ENCODE measurements at regions not wholly inside any gene's neighbourhood (a gene's known extent, or its start where the extent isn't known, plus 50 kb on each side); places are given as distances from the start of the nearest gene placed in this dataset.

GRCh38 chr4:122555216-122555615, 65.7 kb downstream of the IL21 start:
- DNase-seq (ENCODE audit: low spot score): no peak
- FAIRE-seq: no peak

GRCh38 chr4:122553432-122553831, 67.4 kb downstream of the IL21 start:
- FAIRE-seq (no peak), DNase-seq (ENCODE audit: low spot score) (no peak)

GRCh38 chr4:122552898-122553297, 68.0 kb downstream of the IL21 start:
- FAIRE-seq: no peak

GRCh38 chr4:122548886-122549630, 71.8 kb downstream of the IL21 start:
- DNase-seq (ENCODE audit: low spot score) (no peak), FAIRE-seq (no peak)

More at GRCh38 chr4:122552898-122553297, 68.0 kb downstream of the IL21 start:
- no peak for DNase-seq (ENCODE audit: low spot score)

- FAIRE-seq (no peak), DNase-seq (ENCODE audit: low spot score) (peak; percentile 35)
Observed at GRCh38 chr4:122548452-122548851, 72.4 kb downstream of the IL21 start.

GRCh38 chr4:122542411-122543236, 78.2 kb downstream of the IL21 start:
- FAIRE-seq (no peak), DNase-seq (ENCODE audit: low spot score) (no peak)

GRCh38 chr4:122541996-122542395, 78.9 kb downstream of the IL21 start:
- FAIRE-seq: no peak
- no peak for DNase-seq (ENCODE audit: low spot score)

GRCh38 chr4:122540838-122541237, 80.0 kb downstream of the IL21 start:
- FAIRE-seq: no peak
- DNase-seq (ENCODE audit: low spot score): no peak

GRCh38 chr4:122539861-122540465, 80.9 kb downstream of the IL21 start:
- peak; percentile 70 for DNase-seq (ENCODE audit: low spot score)
- peak; percentile 82 for FAIRE-seq

- DNase-seq (ENCODE audit: low spot score) (no peak), FAIRE-seq (no peak)
Observed at GRCh38 chr4:122537388-122538135, 81.0 kb upstream of the IL2 start.

GRCh38 chr4:122536001-122536400, 79.5 kb upstream of the IL2 start:
- DNase-seq (ENCODE audit: low spot score) (no peak), FAIRE-seq (no peak)

GRCh38 chr4:122534776-122535175, 78.3 kb upstream of the IL2 start:
- no peak for FAIRE-seq
- no peak for DNase-seq (ENCODE audit: low spot score)

- FAIRE-seq: peak; percentile 96
- peak; percentile 78 for DNase-seq (ENCODE audit: low spot score)
Observed at GRCh38 chr4:122533841-122534240, 77.3 kb upstream of the IL2 start.

GRCh38 chr4:122532766-122533165, 76.2 kb upstream of the IL2 start:
- FAIRE-seq: no peak
- no peak for DNase-seq (ENCODE audit: low spot score)

GRCh38 chr4:122531514-122531913, 75.0 kb upstream of the IL2 start:
- FAIRE-seq: no peak

GRCh38 chr4:122531038-122531437, 74.5 kb upstream of the IL2 start:
- no peak for FAIRE-seq

More at GRCh38 chr4:122531514-122531913, 75.0 kb upstream of the IL2 start:
- no peak for DNase-seq (ENCODE audit: low spot score)

GRCh38 chr4:122528879-122529278, 72.4 kb upstream of the IL2 start:
- no peak for FAIRE-seq
- DNase-seq (ENCODE audit: low spot score): no peak

More at GRCh38 chr4:122531038-122531437, 74.5 kb upstream of the IL2 start:
- no peak for DNase-seq (ENCODE audit: low spot score)

- FAIRE-seq: no peak
- DNase-seq (ENCODE audit: low spot score): no peak
Observed at GRCh38 chr4:122525865-122526264, 69.3 kb upstream of the IL2 start.

- DNase-seq (ENCODE audit: low spot score) (no peak), FAIRE-seq (no peak)
Observed at GRCh38 chr4:122524176-122524575, 67.7 kb upstream of the IL2 start.

- no peak for FAIRE-seq
- DNase-seq (ENCODE audit: low spot score): no peak
Observed at GRCh38 chr4:122522944-122523343, 66.4 kb upstream of the IL2 start.

- FAIRE-seq: no peak
- no peak for DNase-seq (ENCODE audit: low spot score)
Observed at GRCh38 chr4:122517345-122517744, 60.8 kb upstream of the IL2 start.

Measured in RCC 7860 (cell line).